ENCODE measurements at regions not wholly inside any gene's neighbourhood (a gene's known extent, or its start where the extent isn't known, plus 50 kb on each side); places are given as distances from the start of the nearest gene placed in this dataset.

DNA sequence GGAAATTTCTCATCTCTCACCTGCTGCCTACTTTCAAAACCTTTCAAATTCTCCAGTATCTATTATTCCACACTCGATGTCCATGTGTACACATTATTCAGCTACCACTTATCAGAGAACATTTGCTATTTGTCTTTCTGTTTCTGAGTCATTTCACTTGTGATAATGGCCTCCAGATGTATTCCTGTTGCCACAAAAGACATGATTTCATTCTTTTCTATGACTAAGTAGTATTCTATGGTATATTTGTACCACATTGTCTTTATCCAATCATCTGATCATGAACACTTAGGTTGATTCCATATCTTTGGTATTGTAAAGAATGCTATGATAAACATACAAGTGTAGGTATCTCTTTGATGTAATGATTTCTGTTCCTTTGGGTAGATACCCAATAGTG, 310.1 kb upstream of the SPOCK3 start:
- Histone ChIP-seq H3K56ac (replicated peaks; ENCODE audit: insufficient read length, low read depth, low read length) (no peak overlapping the region), H3K4me2 (ENCODE audit: insufficient read depth in 1 of 2, low read depth in 2 of 2, low read length in 2 of 2) (no peak overlapping the region), H3K79me1 (ENCODE audit: low read depth, low read length) (no peaks in the 10 kb centered on the region), H3K9ac (replicated peaks in 1 of 4; ENCODE audit: extremely low read depth in 1 of 4, low read depth in 3 of 4, low read length in 3 of 4) (no peak overlapping the region), H3K27ac (ENCODE audit: low read depth, low read length) (no peak overlapping the region), H2AK5ac (ENCODE audit: low read depth, low read length) (no peak overlapping the region), H2BK20ac (ENCODE audit: low read length) (no peak overlapping the region), H3K9me3 (ENCODE audit: insufficient read depth in 2 of 2, low read depth in 1 of 2, low read length in 1 of 2) (no peaks in the 10 kb centered on the region), H4K5ac (ENCODE audit: insufficient read length, low read depth, low read length) (no peak overlapping the region), H3K23me2 (ENCODE audit: low read depth, low read length) (no peaks in the 10 kb centered on the region), H3K4me1 (replicated peaks in 1 of 4; ENCODE audit: control insufficient read depth in 3 of 4, insufficient read depth in 4 of 4, low read length in 3 of 4) (no peaks in the 10 kb centered on the region), H4K20me1 (replicated peaks in 1 of 2; ENCODE audit: control insufficient read depth in 1 of 2, insufficient read depth in 2 of 2, low read length in 2 of 2) (no peaks in the 10 kb centered on the region), H3K4me3 (ENCODE audit: extremely low read depth in 1 of 4, insufficient read depth in 2 of 4, low read depth in 3 of 4, low read length in 4 of 4) (no peak overlapping the region), H3K27me3 (replicated peaks in 1 of 4; ENCODE audit: control insufficient read depth in 3 of 4, extremely low read depth in 1 of 4, insufficient read depth in 3 of 4, low read length in 3 of 4) (no peaks in the 10 kb centered on the region), H2BK120ac (replicated peaks; ENCODE audit: low read depth, low read length) (no peak overlapping the region), H3K4ac (replicated peaks; ENCODE audit: insufficient read length, low read depth, low read length) (no peak overlapping the region), H3K23ac (ENCODE audit: insufficient read length) (no peak overlapping the region), H4K8ac (ENCODE audit: extremely low read depth, insufficient read depth, low read length) (no peak overlapping the region), H2BK5ac (ENCODE audit: low read depth, low read length) (no peak overlapping the region), H3K79me2 (ENCODE audit: control insufficient read depth in 1 of 2, insufficient read depth in 2 of 2, low read length in 2 of 2) (no peaks in the 10 kb centered on the region), H2AFZ (ENCODE audit: low read length) (no peak overlapping the region), H4K91ac (replicated peaks; ENCODE audit: insufficient read length, low read length) (no peak overlapping the region), H2BK15ac (ENCODE audit: low read length) (no peak overlapping the region), H3K36me3 (ENCODE audit: control insufficient read depth in 2 of 4, insufficient read depth in 4 of 4, low read length in 3 of 4) (no peaks in the 10 kb centered on the region), H2BK12ac (ENCODE audit: low read depth, low read length) (no peak overlapping the region), H3K14ac (ENCODE audit: insufficient read length) (no peak overlapping the region), H3K18ac (ENCODE audit: extremely low read depth, low read length) (no peak overlapping the region)
- CTCF ChIA-PET (ENCODE audit: partially characterized antibody) = no interaction called here
- FAIRE-seq (no peak), DNase-seq (ENCODE audit: low read depth in 1 of 2, low spot score in 2 of 2) (no peak)
- POLR2A ChIA-PET (ENCODE audit: partially characterized antibody) = no interaction called here
- WGBS, 2 experiments (ENCODE audit: extremely low coverage in 1 of 2, insufficient coverage in 1 of 2, insufficient read length in 1 of 2, insufficient replicate concordance in 2 of 2, low coverage in 1 of 2, low lambda C conversion rate in 2 of 2, missing lambda C conversion rate in 1 of 2) = 94% methylated on average over 1 of the region's 1 CpG; no CpG with 5 or more reads in 1 of the 2 experiments
- TF ChIP-seq YY1 (IDR thresholded peaks at IDR 0.05; ENCODE audit: low read depth, low read length) (no peak), RFX5 (IDR thresholded peaks at IDR 0.05; ENCODE audit: borderline replicate concordance, low read depth, low read length) (no peak), HDAC6 (IDR thresholded peaks at IDR 0.05; ENCODE audit: low read depth, low read length) (no peak), CTBP2 (IDR thresholded peaks at IDR 0.05; ENCODE audit: borderline replicate concordance, insufficient read depth, insufficient read length, low read length) (no peak), KDM4A (IDR thresholded peaks at IDR 0.05; ENCODE audit: low read depth, low read length, severe bottlenecking) (no peak), SRF (IDR thresholded peaks at IDR 0.05; ENCODE audit: low read depth, low read length) (no peak), FOSL1 (IDR thresholded peaks at IDR 0.05; ENCODE audit: insufficient read depth, low read depth, low read length) (no peak), SUZ12 (IDR thresholded peaks at IDR 0.05; ENCODE audit: low read length) (no peak), POLR2AphosphoS5 (IDR thresholded peaks at IDR 0.05; ENCODE audit: low read depth, low read length) (no peak), CREB1 (IDR thresholded peaks at IDR 0.05) (no peak), GTF2F1 (IDR thresholded peaks at IDR 0.05; ENCODE audit: borderline replicate concordance, low read depth, low read length) (no peak), SAP30 (IDR thresholded peaks at IDR 0.05; ENCODE audit: insufficient read depth, insufficient replicate concordance, low read length) (no peak), ASH2L (IDR thresholded peaks at IDR 0.05; ENCODE audit: low read length) (no peak), RBBP5 (IDR thresholded peaks at IDR 0.05; ENCODE audit: borderline replicate concordance, low read depth, low read length) (no peak), TCF12 (IDR thresholded peaks at IDR 0.05; ENCODE audit: low read depth, low read length) (no peak), CEBPB (IDR thresholded peaks at IDR 0.05; ENCODE audit: low read depth, low read length) (no peak), SIRT6 (IDR thresholded peaks at IDR 0.05; ENCODE audit: low read length) (no peak)
